Neural crest cell (in vitro differentiated cells): ENCODE measurements at regions not wholly inside any gene's neighbourhood (a gene's known extent, or its start where the extent isn't known, plus 50 kb on each side); places are given as distances from the start of the nearest gene placed in this dataset.

Experiments
- DNase-seq: peaks from one replicate; pipeline ENCODE4 v3.0.0; 2021; ENCODE audit warnings: low read depth, mixed read lengths, low spot score
- H3K27ac Mint-ChIP-seq: one replicate; pipeline ENCODE4 v1.8.0; 2021; ENCODE audit warnings: mild to moderate bottlenecking, mixed read lengths; ENCODE audit not compliant: unreplicated experiment
- H3K27me3 Mint-ChIP-seq: 2 replicates; pipeline ENCODE4 v1.8.0; 2021; ENCODE audit warnings: low read depth, mild to moderate bottlenecking, mixed read lengths
- H3K36me3 Mint-ChIP-seq: 2 replicates; pipeline ENCODE4 v1.8.0; 2021; ENCODE audit warnings: low read depth, mild to moderate bottlenecking, mixed read lengths
- H3K4me1 Mint-ChIP-seq: 2 replicates; pipeline ENCODE4 v1.8.0; 2021; ENCODE audit warnings: mixed read lengths
- H3K4me3 Mint-ChIP-seq: one replicate; pipeline ENCODE4 v1.8.0; 2021; ENCODE audit warnings: mild to moderate bottlenecking, mixed read lengths
- H3K9me3 Mint-ChIP-seq: 2 replicates; pipeline ENCODE4 v1.8.0; 2021; ENCODE audit warnings: mixed read lengths
- TF ChIP-seq, protein P1 (sequence below): fragments of 200-600 bp; sonication (generic); conservative IDR thresholded peaks from 2 replicates; pipeline ENCODE4 v1.5.0; 2021; ENCODE audit warnings: antibody characterized with exemption, mild to moderate bottlenecking

DNA sequence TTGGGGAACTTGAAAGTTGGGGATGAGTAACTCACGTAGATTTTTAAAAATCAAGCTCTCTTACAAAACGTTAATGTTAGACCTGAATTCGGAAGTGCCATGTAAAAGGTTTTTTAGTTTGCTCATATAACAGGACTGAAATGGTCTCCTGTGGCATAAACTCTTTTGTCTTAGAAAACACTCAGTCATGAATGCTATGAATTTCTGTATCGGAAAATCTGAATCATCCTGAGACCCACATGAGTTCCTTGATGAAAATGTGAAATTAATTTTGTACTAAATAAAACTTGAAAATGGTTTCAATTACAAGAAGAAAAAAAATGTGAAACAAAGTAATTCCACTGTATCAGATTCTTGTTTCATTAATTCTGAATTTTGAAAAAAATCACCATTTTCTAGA lies 134.8 kb upstream of the BMPER start:
- Mint-ChIP-seq H3K9me3 (no peaks in the 10 kb centered on the region), H3K27me3 (no peaks in the 10 kb centered on the region), H3K4me1 (no peaks in the 10 kb centered on the region), H3K36me3 (no peaks in the 10 kb centered on the region), H3K27ac (no peak overlapping the region), H3K4me3 (no peak overlapping the region)
- DNase-seq, result no peak
- TF ChIP-seq, protein P1, sequence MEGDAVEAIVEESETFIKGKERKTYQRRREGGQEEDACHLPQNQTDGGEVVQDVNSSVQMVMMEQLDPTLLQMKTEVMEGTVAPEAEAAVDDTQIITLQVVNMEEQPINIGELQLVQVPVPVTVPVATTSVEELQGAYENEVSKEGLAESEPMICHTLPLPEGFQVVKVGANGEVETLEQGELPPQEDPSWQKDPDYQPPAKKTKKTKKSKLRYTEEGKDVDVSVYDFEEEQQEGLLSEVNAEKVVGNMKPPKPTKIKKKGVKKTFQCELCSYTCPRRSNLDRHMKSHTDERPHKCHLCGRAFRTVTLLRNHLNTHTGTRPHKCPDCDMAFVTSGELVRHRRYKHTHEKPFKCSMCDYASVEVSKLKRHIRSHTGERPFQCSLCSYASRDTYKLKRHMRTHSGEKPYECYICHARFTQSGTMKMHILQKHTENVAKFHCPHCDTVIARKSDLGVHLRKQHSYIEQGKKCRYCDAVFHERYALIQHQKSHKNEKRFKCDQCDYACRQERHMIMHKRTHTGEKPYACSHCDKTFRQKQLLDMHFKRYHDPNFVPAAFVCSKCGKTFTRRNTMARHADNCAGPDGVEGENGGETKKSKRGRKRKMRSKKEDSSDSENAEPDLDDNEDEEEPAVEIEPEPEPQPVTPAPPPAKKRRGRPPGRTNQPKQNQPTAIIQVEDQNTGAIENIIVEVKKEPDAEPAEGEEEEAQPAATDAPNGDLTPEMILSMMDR, result no peak

DNA sequence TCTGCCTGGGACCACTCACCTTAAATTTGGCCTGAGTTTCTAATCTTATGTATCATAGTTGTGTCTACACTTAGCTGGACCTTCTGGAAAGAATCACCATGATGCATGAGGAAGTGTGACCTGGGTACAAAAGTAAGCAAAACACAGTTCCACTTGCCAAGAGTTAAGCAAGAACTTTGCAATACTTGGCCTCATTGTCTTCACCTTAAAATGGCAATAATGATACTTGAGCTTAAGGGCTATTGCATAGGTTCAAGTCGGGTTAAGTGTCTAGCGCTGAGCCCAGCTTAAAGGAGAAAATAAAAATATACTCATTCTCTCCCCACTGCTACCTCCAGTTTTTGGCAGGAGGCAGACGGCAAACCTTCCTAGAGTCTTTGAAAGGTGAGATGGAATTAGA lies 133.9 kb upstream of the BMPER start:
- no peak overlapping the region for H3K4me3 Mint-ChIP-seq
- no peak overlapping the region for H3K27ac Mint-ChIP-seq
- no peaks in the 10 kb centered on the region for H3K9me3 Mint-ChIP-seq
- no peaks in the 10 kb centered on the region for H3K4me1 Mint-ChIP-seq
- no peak for DNase-seq
- TF ChIP-seq, protein P1, result no peak
- H3K36me3 Mint-ChIP-seq, result no peaks in the 10 kb centered on the region
- no peaks in the 10 kb centered on the region for H3K27me3 Mint-ChIP-seq

DNA sequence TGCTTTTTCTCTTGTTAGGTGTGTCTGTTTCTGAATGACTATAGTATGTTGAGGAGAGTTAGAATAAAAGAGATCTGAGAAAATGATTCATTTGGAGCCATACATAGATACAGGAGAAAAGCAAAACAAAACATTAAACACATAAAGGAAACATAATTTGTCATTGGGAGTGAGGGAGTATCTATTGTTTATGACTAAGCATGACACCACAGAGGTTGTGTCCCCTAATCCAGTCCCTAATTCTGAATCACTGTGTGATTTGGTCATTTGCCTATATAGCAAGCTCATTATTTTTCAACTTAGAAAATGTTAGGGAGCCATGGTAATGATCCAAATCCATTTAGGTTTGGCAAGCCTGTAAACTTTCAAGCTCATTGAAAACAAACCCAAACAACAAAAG lies 132.3 kb upstream of the BMPER start:
- no peak for DNase-seq
- Mint-ChIP-seq H3K9me3 (no peaks in the 10 kb centered on the region), H3K4me3 (no peak overlapping the region), H3K27ac (no peak overlapping the region), H3K36me3 (no peaks in the 10 kb centered on the region), H3K27me3 (no peaks in the 10 kb centered on the region), H3K4me1 (no peaks in the 10 kb centered on the region)
- TF ChIP-seq, protein P1, result no peak

DNA sequence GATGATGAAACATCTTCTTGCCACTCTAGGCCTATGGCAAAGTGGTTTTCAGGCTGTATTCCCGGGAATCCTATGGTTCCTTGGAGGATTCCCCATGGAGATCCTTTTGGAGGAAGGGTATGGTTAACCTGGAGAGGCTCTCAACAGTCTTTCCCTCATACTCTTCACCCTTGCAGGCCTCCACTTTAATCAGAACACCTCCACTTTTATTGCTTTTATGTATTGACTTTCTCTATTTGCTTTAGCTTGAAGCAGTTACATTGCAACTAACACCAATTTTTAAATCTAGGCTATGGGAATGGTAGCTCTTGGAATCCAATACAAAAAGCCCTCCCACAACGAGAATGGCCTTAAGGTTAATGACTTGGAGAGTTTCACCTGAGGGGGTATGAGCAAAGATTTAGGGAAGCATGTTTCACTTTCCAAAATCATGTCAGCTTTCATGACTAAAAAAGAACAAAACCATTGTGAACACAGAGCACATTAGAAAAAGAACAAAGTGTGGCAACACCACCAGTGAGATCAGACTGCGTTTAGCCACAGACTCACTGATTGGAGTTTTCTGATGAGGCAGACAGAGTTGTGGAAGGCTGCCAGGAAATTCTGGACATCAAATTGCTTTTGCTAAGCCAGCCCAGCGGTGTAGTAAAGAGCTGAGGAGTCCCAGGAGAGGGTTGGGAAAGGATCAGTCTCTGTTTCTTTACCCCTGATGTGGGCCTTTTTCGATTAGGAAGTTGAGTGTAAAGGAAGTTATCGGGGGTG lies 130.4 kb upstream of the BMPER start:
- Mint-ChIP-seq H3K4me1 (no peaks in the 10 kb centered on the region), H3K9me3 (no peaks in the 10 kb centered on the region), H3K27ac (no peak overlapping the region), H3K36me3 (no peaks in the 10 kb centered on the region), H3K27me3 (no peaks in the 10 kb centered on the region), H3K4me3 (no peak overlapping the region)
- DNase-seq, result no peak
- TF ChIP-seq, protein P1, result no peak

DNA sequence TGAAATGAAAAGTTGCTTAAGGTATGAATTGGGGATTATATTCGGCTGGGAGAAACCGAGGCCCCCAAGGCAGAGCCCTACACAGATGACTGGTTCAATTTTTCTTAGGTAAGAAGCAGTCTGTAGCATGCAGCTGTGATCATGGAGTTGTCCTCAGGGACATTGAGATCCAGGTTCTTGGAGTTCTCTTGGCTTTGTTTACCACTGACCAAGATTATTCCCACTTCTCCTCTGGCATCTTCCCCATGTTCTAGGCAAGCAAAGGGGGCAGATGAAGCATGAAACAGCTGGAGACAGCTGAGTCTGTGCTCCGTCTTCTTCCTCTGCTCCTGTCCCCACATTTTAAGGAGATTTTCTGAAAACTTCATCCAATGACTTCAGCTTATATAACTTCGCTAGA lies 129.5 kb upstream of the BMPER start:
- no peak for DNase-seq
- no peaks in the 10 kb centered on the region for H3K36me3 Mint-ChIP-seq
- no peak overlapping the region for H3K27ac Mint-ChIP-seq
- TF ChIP-seq, protein P1, result no peak
- H3K4me1 Mint-ChIP-seq, result no peaks in the 10 kb centered on the region
- no peaks in the 10 kb centered on the region for H3K27me3 Mint-ChIP-seq
- no peak overlapping the region for H3K4me3 Mint-ChIP-seq
- H3K9me3 Mint-ChIP-seq, result no peaks in the 10 kb centered on the region
